Epithelial cell of esophagus (primary cell): ENCODE measurements at regions not wholly inside any gene's neighbourhood (a gene's known extent, or its start where the extent isn't known, plus 50 kb on each side); places are given as distances from the start of the nearest gene placed in this dataset.
"Not testable (repeated sequence)": the region's sequence is repeated elsewhere in the genome, so short reads cannot be mapped to it uniquely, and the experiment has no call there.

Source experiments
- DNase-seq: peaks from one replicate; pipeline ENCODE4 v3.0.0; 2010; ENCODE audit warnings: low read depth
- H3K4me3 ChIP-seq: 2 replicates; pipeline ENCODE4 v1.5.1; 2011; ENCODE audit warnings: mild to moderate bottlenecking, low read length, control low read depth
- CTCF ChIP-seq: IDR thresholded peaks from 2 replicates; pipeline ENCODE4 v1.5.1; 2011; ENCODE audit warnings: low read depth, mild to moderate bottlenecking, low read length, control low read depth, inconsistent platforms; ENCODE audit not compliant: insufficient read depth; ENCODE audit errors: missing control alignments

GRCh38 chrX:13189380-13189779 is 130.5 kb downstream of the ATXN3L start:
- H3K4me3 ChIP-seq = no peak overlapping the region
- TF ChIP-seq CTCF = no peak
- DNase-seq = no peak

GRCh38 chrX:13188731-13189309 is 131.0 kb downstream of the ATXN3L start:
- DNase-seq = no peak
- no peak for TF ChIP-seq CTCF
- H3K4me3 ChIP-seq = no peak overlapping the region

- DNase-seq, H3K4me3 ChIP-seq: not testable (repeated sequence)
Measured at GRCh38 chrX:13186643-13187042, 133.2 kb downstream of the ATXN3L start.

- DNase-seq = peak; percentile 75
- no peak overlapping the region for H3K4me3 ChIP-seq
- TF ChIP-seq CTCF = no peak
Measured at GRCh38 chrX:13180807-13181206, 136.4 kb upstream of the FAM9C start.

GRCh38 chrX:13179586-13179985 is 135.2 kb upstream of the FAM9C start:
- no peak overlapping the region for H3K4me3 ChIP-seq
- TF ChIP-seq CTCF = no peak
- DNase-seq = no peak

- H3K4me3 ChIP-seq = no peak overlapping the region
- peak; percentile 73 for DNase-seq
- no peak for TF ChIP-seq CTCF
Measured at GRCh38 chrX:13179100-13179499, 134.7 kb upstream of the FAM9C start.

GRCh38 chrX:13177921-13178566 is 133.6 kb upstream of the FAM9C start:
- no peak for DNase-seq
- TF ChIP-seq CTCF = no peak
- no peak overlapping the region for H3K4me3 ChIP-seq

GRCh38 chrX:13175056-13175455 is 130.6 kb upstream of the FAM9C start:
- TF ChIP-seq CTCF = no peak
- no peak for DNase-seq
- no peak overlapping the region for H3K4me3 ChIP-seq
